ENCODE measurements at regions not wholly inside any gene's neighbourhood (a gene's known extent, or its start where the extent isn't known, plus 50 kb on each side); places are given as distances from the start of the nearest gene placed in this dataset.
"Not testable (repeated sequence)": the region's sequence is repeated elsewhere in the genome, so short reads cannot be mapped to it uniquely, and the experiment has no call there.

- not testable (repeated sequence) for DNase-seq (ENCODE audit: low read depth, low spot score)
Observed at GRCh38 chrY:12448561-12448960, 252.5 kb upstream of the USP9Y start.

- DNase-seq (ENCODE audit: low read depth, low spot score), result not testable (repeated sequence)
Observed at GRCh38 chrY:12453318-12453717, 247.7 kb upstream of the USP9Y start.

- DNase-seq (ENCODE audit: low read depth, low spot score), result no peak
Observed at GRCh38 chrY:12459965-12460364, 241.1 kb upstream of the USP9Y start.

DNA sequence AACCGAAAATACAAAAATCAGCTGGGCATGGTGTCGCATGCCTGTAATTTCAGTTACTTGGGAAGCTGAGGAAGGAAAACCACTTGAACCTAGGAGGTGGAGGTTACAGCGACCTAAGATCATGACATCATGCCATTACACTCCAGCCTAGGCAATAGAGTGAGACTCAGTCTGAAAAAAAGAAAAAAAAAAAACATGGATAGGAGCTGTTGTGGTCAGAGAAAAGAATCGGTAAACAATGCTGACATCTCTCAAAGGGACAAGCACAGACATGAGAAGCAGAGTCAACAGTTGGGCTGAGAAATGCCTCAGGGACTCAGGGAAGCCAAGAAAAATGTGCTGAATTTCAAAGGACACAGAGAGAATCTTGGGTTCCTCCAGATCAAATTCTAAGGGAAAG is 236.9 kb upstream of the USP9Y start:
- DNase-seq (ENCODE audit: low read depth, low spot score), result no peak

DNA sequence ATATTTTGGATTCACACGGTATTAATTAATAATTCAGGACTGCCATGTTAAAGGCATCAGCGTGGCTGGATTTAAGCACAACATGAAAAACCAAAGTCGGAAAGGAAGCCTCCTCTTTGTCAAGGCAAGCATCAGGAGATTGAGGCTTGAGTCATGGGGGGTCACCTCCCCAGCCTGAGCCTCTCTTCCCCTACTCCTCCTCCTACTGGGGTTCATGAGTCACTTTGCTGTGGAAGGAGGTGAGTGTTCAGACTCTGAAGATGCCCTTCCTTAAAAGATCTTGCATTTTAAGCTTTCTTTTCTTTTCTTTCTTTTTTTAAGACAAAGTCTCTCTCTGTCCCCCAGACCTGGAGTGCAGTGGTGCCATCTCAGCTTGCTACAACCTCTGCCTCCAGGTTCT is 235.3 kb upstream of the USP9Y start:
- DNase-seq (ENCODE audit: low read depth, low spot score), result no peak

- DNase-seq (ENCODE audit: low read depth, low spot score), result no peak
Observed at GRCh38 chrY:12469081-12469480, 231.9 kb upstream of the USP9Y start.

DNA sequence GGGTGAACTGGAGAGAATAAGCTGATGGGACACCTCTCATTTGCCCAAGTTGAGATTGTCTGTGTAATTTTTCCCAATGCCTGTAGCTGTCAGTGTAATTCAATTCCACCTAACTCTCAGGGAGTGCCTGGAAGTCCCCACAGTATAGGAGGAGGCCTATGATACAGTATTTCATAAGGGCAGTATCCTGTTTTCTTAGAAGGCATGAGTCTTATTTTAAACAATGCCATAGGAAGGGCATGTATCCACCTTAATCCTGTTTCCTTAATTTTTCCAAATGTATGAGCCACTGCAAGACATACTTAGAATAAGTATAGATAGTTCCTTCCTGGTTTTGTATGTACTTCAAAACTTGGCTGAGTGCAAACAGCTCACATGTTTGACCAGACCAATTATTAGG is 226.6 kb upstream of the USP9Y start:
- DNase-seq (ENCODE audit: low read depth, low spot score), result no peak

GRCh38 chrY:12479382-12479781 is 221.6 kb upstream of the USP9Y start:
- peak; percentile 0 for DNase-seq (ENCODE audit: low read depth, low spot score)

DNA sequence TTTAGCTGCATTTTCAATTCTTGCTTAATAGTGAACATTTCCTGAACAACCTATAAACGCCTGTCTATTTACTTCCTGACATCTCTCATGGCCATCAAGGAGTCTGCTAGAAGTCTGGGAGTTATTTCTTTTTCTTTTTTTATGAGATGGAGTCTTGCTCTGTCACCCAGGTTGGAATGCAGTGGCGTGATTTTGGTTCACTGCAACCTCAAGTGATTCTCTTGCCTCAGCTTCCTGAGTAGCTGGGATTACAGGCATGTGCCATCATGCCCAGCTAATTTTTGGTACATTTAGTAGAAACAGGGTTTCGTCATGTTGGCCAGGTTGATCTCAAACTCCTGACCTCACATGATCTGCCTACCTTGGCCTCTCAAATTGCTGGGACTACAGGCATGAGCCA is 217.6 kb upstream of the USP9Y start:
- no peak for DNase-seq (ENCODE audit: low read depth, low spot score)

- DNase-seq (ENCODE audit: low read depth, low spot score), result no peak
Observed at GRCh38 chrY:12490558-12491209, 210.3 kb upstream of the USP9Y start.

DNA sequence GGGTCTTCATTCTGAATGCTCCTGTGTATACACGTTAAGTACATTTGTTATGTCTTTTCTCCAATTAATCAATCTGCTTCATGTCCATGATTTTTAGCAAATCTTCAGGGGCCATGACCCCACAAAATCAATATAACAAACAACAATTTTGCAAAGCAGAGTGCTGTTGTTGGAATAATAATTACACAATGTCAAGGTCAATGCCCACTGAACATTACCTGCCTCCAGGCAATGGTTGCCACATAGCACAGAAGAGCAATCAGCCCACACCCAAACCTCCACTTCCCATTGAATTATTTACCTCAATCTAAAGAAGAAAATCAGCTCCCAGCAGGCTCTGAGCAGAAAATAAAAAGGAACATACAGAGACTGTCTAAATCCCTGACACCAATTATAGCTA is 208.8 kb upstream of the USP9Y start:
- no peak for DNase-seq (ENCODE audit: low read depth, low spot score)

DNA sequence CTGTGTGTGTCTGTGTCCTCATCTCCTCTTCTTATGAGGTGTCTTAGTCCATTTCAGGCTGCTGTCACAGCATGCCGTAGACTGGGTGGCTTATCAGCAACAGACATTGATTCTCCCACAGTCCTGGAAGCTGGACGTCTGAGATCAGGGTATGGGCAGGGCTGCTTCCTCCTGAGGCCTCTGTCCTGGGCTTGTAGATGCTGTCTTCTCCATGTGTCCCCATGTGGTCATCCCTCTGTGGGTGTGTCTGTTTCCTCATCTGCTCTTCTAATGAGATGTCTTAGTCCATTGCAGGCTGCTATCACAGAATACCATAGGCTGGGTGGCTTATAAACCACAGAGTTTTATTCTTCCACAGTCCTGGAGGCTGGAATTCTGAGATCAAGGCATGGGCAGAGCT is 205.0 kb upstream of the USP9Y start:
- DNase-seq (ENCODE audit: low read depth, low spot score), result no peak

GRCh38 chrY:12500096-12500495 is 200.9 kb upstream of the USP9Y start:
- no peak for DNase-seq (ENCODE audit: low read depth, low spot score)

DNA sequence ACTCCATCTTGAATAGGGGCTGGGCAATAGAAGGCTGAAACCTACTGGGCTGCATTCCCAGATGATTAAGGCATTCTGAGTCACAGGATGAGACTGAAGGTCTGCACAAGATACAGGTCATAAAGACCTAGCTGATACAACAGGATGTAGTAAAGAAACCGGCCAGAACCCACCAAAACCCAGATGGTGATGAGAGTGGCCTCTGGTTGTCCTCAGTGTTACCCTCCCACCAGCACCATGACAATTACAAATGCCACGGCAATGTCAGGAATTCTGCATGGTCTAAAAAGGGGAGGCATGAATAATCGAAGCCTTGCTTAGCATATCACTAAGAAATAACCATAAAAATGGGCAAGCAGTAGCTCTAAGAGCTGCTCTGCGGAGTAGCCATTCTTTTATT is 197.0 kb upstream of the USP9Y start:
- DNase-seq (ENCODE audit: low read depth, low spot score), result not testable (repeated sequence)

DNA sequence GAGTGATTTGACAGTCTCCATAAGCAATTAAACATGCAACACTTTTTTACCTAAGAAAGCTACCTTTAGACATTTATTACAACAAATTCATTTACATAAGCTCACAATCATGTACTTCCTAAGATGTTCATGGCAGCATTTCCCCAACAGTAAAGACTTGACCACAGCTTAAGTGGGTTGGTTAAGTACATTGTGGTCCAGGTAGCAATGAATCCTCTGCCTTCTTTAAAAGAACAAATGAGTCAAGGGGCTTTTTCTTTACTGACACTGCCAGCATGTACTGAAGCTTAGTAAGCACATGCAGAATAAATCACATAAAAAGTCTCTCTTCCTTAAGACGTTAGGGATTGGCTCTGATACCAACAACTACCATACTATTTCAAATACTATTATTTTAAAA is 183.7 kb upstream of the USP9Y start:
- no peak for DNase-seq (ENCODE audit: low read depth, low spot score)

DNA sequence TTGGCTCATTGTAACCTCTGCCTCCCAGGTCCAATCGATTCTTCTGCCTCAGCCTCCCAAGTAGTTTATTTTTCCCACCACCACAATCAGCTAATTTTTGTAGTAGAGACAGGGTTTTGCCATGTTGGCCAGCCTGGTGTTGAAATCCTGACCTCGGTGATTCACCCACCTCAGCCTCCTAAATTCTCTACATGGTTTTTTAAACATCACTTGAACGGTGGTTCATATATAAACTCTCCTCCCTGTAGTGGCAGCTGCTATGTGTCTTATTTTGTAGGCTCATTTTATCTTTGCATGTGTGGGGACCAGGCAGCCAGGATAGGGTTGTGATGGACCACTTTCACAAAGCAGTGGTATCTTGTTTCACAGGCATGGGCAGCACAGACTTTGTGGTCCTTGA is 175.8 kb upstream of the USP9Y start:
- DNase-seq (ENCODE audit: low read depth, low spot score), result no peak

DNA sequence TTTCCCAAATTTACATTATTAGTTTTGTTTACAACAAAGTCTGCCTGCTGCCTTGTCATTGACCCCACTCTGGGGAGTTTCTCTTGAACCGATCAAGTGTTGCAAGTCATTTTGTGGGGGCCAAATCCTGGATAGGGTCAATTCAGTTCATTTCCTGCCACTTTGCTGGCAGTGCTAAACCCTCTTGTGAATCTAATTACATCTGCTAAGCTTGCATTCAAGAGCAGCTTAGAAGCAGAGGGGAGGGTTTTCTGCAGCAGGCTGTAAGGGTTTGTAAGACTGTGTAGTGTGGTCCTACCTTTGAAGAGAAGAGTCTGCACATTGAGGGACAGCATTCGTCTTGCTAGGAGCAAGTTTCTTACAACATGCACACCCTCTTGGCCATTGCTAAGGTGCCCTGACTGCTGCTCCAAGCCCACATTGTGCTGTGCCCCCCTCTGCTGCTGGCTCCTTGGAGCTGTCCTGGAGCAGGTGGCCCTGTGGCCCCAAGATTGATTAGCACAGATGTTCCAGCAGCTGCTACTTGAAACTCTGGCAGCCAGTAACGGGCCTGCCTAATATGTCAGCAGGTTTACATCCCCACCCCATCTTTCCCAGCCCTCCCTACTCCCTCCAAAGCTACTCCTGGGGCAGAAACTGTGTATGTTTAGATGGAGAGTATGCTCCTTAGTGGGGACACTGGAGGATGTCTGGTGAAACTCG is 174.5 kb upstream of the USP9Y start:
- DNase-seq (ENCODE audit: low read depth, low spot score), result no peak

DNA sequence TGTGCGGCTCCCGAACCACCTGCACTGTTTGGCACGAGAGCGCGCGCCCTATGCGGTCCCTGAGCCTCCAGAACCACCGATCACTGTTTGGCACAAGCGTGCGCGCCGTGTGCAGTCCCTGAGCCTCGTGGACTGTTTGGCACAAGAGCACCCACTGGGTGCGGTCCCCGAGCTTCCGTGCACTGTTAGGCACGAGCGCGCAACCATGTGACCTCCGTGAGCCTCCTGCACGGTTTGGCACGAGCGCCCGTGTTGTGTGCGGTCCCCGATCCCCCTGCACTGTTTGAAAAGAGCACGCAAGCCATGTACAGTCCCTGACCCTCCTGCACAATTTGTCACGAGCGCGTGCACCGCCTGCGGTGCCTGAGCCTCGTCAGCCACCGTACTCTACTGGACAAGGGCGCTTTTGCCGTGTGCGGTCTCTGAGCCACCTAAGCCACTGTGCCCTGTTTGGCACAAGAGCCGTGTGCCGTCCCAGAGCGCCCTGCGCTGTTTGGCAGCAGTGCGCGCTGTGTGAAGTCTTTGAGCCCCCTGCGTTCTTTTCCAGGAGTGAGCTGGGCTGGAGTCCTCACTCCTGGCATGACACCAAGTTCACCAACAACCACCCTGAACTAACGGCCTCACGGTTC is 163.7 kb upstream of the USP9Y start:
- DNase-seq (ENCODE audit: low read depth, low spot score), result no peak

GRCh38 chrY:12546746-12547420 is 154.1 kb upstream of the USP9Y start:
- no peak for DNase-seq (ENCODE audit: low read depth, low spot score)

DNA sequence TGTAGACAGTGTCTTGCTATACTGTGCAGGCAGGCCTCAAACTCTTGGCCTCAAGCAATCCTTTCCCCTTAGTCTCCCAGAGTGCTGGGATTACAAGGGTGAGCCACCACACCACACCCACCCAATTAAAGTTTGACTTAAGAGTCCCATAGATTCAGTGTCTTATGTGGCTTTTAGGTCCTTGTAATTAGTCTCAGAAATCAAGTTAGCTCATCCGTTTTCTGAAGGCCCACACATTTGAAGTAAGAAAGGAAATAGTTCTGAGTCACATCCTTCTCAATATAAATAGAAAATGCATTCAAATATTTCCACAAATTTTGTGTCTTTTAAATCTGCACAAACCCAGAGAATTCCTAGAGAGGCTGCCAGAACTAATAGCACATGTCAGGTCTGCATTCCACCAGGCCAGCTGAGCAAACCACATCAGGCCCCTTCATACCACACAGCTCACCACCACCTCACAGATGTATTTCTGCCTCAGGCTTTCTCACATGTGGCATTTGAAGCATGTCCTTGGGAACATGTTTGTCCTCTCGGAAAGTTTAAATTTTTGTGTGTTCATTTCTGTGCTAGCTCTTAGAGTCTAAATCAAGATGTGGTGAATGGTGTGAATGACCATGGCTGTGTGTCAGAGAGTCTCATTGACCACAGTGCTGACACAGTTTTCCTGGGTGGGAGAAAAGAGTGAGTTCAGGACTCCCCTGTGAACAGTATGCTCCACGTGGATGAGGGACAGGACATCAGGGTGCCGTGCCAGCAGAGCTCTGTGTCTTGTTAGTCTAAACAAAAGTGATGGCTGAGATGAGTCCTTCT is 148.4 kb upstream of the USP9Y start:
- no peak for DNase-seq (ENCODE audit: low read depth, low spot score)

- no peak for DNase-seq (ENCODE audit: low read depth, low spot score)
Observed at GRCh38 chrY:12553909-12554308, 147.1 kb upstream of the USP9Y start.

GRCh38 chrY:12555005-12555404 is 146.0 kb upstream of the USP9Y start:
- DNase-seq (ENCODE audit: low read depth, low spot score), result no peak
